Common myeloid progenitor, CD34-positive (primary cell): ENCODE measurements at regions not wholly inside any gene's neighbourhood (a gene's known extent, or its start where the extent isn't known, plus 50 kb on each side); places are given as distances from the start of the nearest gene placed in this dataset.

Experiments used
- CTCF ChIA-PET: fragments of 350-600 bp; sonication (Branson Sonifier 250); formaldehyde crosslinking; loops from one replicate; lab custom pipeline; 2021; ENCODE audit warnings: antibody characterized with exemption; lab: Charles Lee
- POLR2A ChIA-PET: fragments of 350-600 bp; sonication (Branson Sonifier 250); formaldehyde crosslinking; loops from one replicate; lab custom pipeline; 2021; ENCODE audit warnings: antibody characterized with exemption; lab: Charles Lee
- DNase-seq, 3 donors: peaks; one replicate each; pipeline versions ENCODE4 v3.0.0 to v3.0.0-alpha.2; 2013
- H3K27ac ChIP-seq, 2 experiments: 1 replicate in 1 of 2; 2 replicates in 1 of 2; pipeline ENCODE4 v1.7.0; 2013; ENCODE audit warnings: inconsistent platforms in 2 of 2, low read length in 2 of 2, mild to moderate bottlenecking in 2 of 2, low read depth in 1 of 2, moderate library complexity in 1 of 2; ENCODE audit not compliant: severe bottlenecking in 2 of 2, insufficient read depth in 1 of 2, poor library complexity in 1 of 2
- H3K27me3 ChIP-seq, 5 experiments: replicated peaks in 2 of 5; 1 replicate in 3 of 5; 2 replicates in 2 of 5; pipeline versions ENCODE4 v1.6.1 to v1.7.0; 2013; ENCODE audit warnings: low read length in 4 of 5, mild to moderate bottlenecking in 2 of 5, moderate library complexity in 2 of 5, inconsistent platforms in 1 of 5; ENCODE audit not compliant: insufficient read depth in 5 of 5, control insufficient read depth in 4 of 5
- H3K36me3 ChIP-seq, 4 experiments: 1 replicate in 2 of 4; 2 replicates in 2 of 4; pipeline versions ENCODE4 v1.6.1 to v1.7.0; 2013; ENCODE audit warnings: low read length in 3 of 4, control low read depth in 1 of 4, mild to moderate bottlenecking in 1 of 4; ENCODE audit not compliant: control insufficient read depth in 4 of 4, insufficient read depth in 4 of 4
- H3K4me1 ChIP-seq, 4 experiments: 1 replicate in 3 of 4; 2 replicates in 1 of 4; pipeline versions ENCODE4 v1.6.1 to v1.7.1; 2013; ENCODE audit warnings: low read length in 3 of 4, mild to moderate bottlenecking in 3 of 4, control low read depth in 1 of 4, inconsistent platforms in 1 of 4, moderate library complexity in 1 of 4; ENCODE audit not compliant: control insufficient read depth in 4 of 4, insufficient read depth in 4 of 4; ENCODE audit errors: control extremely low read depth in 1 of 4
- H3K4me3 ChIP-seq, 7 experiments: 1 replicate in 4 of 7; 2 replicates in 3 of 7; pipeline versions ENCODE4 v1.5.1 to v1.7.0; 2013; ENCODE audit warnings: mild to moderate bottlenecking in 7 of 7, low read length in 6 of 7, moderate library complexity in 6 of 7, inconsistent platforms in 2 of 7, low read depth in 2 of 7, control low read depth in 1 of 7; ENCODE audit not compliant: insufficient read depth in 4 of 7, control insufficient read depth in 1 of 7; ENCODE audit errors: extremely low read depth in 1 of 7
- H3K9me3 ChIP-seq, 5 experiments: 1 replicate in 4 of 5; 2 replicates in 1 of 5; pipeline versions ENCODE4 v1.6.1 to v1.7.1; 2013; ENCODE audit warnings: low read length in 4 of 5, mild to moderate bottlenecking in 2 of 5, inconsistent platforms in 1 of 5, low read depth in 1 of 5, moderate library complexity in 1 of 5; ENCODE audit not compliant: control insufficient read depth in 4 of 5, insufficient read depth in 2 of 5; ENCODE audit errors: control extremely low read depth in 1 of 5
- WGBS: methylation state at CpG from one replicate; pipeline ENCODE4 v1.1.5; 2013; ENCODE audit not compliant: insufficient coverage; 5-methylcytosine and 5-hydroxymethylcytosine counted together

- H3K4me3 ChIP-seq = no peak overlapping the region
- 93% methylated on average over 2 of the region's 5 CpGs for WGBS
- no peaks in the 10 kb centered on the region for H3K36me3 ChIP-seq
- no peak for DNase-seq
- no peaks in the 10 kb centered on the region for H3K4me1 ChIP-seq
- H3K9me3 ChIP-seq = peaks cover 0 to 1% (median 0%) of the 10 kb centered on the region in 5 experiments
- POLR2A ChIA-PET = no interaction called here
- no peak overlapping the region for H3K27ac ChIP-seq
- peaks cover 0 to 58% (median 18%) of the 10 kb centered on the region in 5 experiments for H3K27me3 ChIP-seq
- CTCF ChIA-PET = no interaction called here
Measured at GRCh38 chr10:128713471-128713870, 587.2 kb upstream of the MKI67 start.

DNA sequence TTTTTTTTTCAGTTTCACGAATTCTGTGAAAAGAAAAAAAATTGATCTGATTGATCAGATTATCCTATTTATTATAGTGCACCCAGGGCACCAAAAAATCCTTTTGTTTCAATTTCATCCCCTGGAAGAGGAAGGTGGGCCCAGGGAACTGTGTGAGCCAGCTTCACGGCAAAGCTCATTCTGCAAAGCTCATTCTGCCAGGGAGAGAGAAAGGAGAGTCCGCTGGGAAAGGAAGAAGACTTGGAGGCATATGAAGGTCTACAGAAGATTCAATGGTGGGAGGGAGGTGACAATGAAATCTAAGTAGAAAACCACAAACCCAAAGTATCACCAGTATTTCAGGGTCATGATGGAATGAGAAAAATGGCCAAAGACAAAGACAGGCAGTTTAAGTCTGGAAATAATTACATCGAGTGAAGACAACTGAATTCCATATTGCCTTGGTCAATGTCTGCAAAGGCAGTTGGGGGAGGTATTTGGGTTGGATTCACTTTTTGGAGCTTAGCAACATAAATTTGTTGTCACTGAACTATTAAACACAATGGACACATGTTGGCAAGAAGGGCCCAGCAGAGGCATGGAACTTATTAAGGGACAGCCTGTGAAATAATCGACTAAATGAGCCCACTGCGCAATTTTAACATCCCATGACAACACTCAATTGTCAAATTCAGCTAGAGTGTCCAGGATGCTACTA, 587.8 kb upstream of the MKI67 start:
- WGBS = 98% methylated on average over 4 of the region's 6 CpGs
- Histone ChIP-seq H3K27me3 (peaks cover 0 to 54% (median 17%) of the 10 kb centered on the region in 5 experiments), H3K9me3 (peaks cover 0 to 1% (median 0%) of the 10 kb centered on the region in 5 experiments), H3K27ac (no peak overlapping the region), H3K4me1 (no peaks in the 10 kb centered on the region), H3K36me3 (no peaks in the 10 kb centered on the region), H3K4me3 (no peak overlapping the region)
- no peak for DNase-seq
- POLR2A ChIA-PET = interaction anchor here (0.6 kb wide), 1 partner anchor 356 kb away, joined by 3 read pairs; no protein-coding TSS in a partner anchor
- CTCF ChIA-PET = interaction anchor here (0.8 kb wide), 1 partner anchor 55 kb away, joined by 3 read pairs; no protein-coding TSS in a partner anchor

GRCh38 chr10:128714644-128715415, 588.6 kb upstream of the MKI67 start:
- 90% methylated on average over 8 of the region's 12 CpGs for WGBS
- DNase-seq = no peak
- Histone ChIP-seq H3K4me3 (no peak overlapping the region), H3K36me3 (no peaks in the 10 kb centered on the region), H3K4me1 (no peaks in the 10 kb centered on the region), H3K27ac (no peak overlapping the region), H3K9me3 (peaks cover 0 to 1% (median 0%) of the 10 kb centered on the region in 5 experiments), H3K27me3 (peaks cover 0 to 46% (median 11%) of the 10 kb centered on the region in 5 experiments)
- ChIA-PET POLR2A (interaction anchor here (0.6 kb wide), 1 partner anchor 357 kb away, joined by 3 read pairs; no protein-coding TSS in a partner anchor), CTCF (interaction anchor here (0.8 kb wide), 1 partner anchor 56 kb away, joined by 3 read pairs; no protein-coding TSS in a partner anchor)

- POLR2A ChIA-PET = no interaction called here
- CTCF ChIA-PET = no interaction called here
- 79% methylated on average over 8 of the region's 9 CpGs for WGBS
Measured at GRCh38 chr10:128716181-128716580, 590.0 kb upstream of the MKI67 start.

GRCh38 chr10:128721963-128722445, 595.8 kb upstream of the MKI67 start:
- Histone ChIP-seq H3K27me3 (peaks cover 0 to 15% (median 0%) of the 10 kb centered on the region in 5 experiments), H3K4me1 (no peaks in the 10 kb centered on the region), H3K9me3 (no peaks in the 10 kb centered on the region), H3K27ac (no peak overlapping the region), H3K36me3 (no peaks in the 10 kb centered on the region), H3K4me3 (no peak overlapping the region)
- ChIA-PET POLR2A (no interaction called here), CTCF (no interaction called here)
- no peak for DNase-seq
- 78% methylated on average over 3 of the region's 5 CpGs for WGBS

More at GRCh38 chr10:128716181-128716580, 590.0 kb upstream of the MKI67 start:
- Histone ChIP-seq H3K9me3 (peaks cover 0 to 1% (median 0%) of the 10 kb centered on the region in 5 experiments), H3K27ac (no peak overlapping the region), H3K4me1 (no peaks in the 10 kb centered on the region), H3K36me3 (no peaks in the 10 kb centered on the region), H3K4me3 (no peak overlapping the region), H3K27me3 (peaks cover 0 to 33% (median 10%) of the 10 kb centered on the region in 5 experiments)
- DNase-seq = no peak

GRCh38 chr10:128722947-128723346, 596.7 kb upstream of the MKI67 start:
- no peak overlapping the region for H3K4me3 ChIP-seq
- no peak overlapping the region for H3K27ac ChIP-seq
- no peaks in the 10 kb centered on the region for H3K36me3 ChIP-seq
- peaks cover 0 to 21% (median 0%) of the 10 kb centered on the region in 5 experiments for H3K27me3 ChIP-seq
- H3K4me1 ChIP-seq = no peaks in the 10 kb centered on the region
- ChIA-PET POLR2A (no interaction called here), CTCF (no interaction called here)
- no peaks in the 10 kb centered on the region for H3K9me3 ChIP-seq
- 94% methylated on average over 2 of the region's 3 CpGs for WGBS
- DNase-seq = no peak
